AG09319 (cell line): ENCODE measurements at regions not wholly inside any gene's neighbourhood (a gene's known extent, or its start where the extent isn't known, plus 50 kb on each side); places are given as distances from the start of the nearest gene placed in this dataset.

ENCODE experiments used
- DNase-seq: peaks from one replicate; pipeline ENCODE4 v3.0.0-alpha.2; 2010; ENCODE audit warnings: low read depth; ENCODE audit errors: extremely low read depth
- TF ChIP-seq, protein P1 (sequence below): IDR thresholded peaks from 2 replicates; pipeline ENCODE4 v1.5.1; 2011; ENCODE audit warnings: low read depth, mild to moderate bottlenecking, inconsistent platforms, low read length, moderate library complexity

- DNase-seq, result no peak
- TF ChIP-seq, protein P1, sequence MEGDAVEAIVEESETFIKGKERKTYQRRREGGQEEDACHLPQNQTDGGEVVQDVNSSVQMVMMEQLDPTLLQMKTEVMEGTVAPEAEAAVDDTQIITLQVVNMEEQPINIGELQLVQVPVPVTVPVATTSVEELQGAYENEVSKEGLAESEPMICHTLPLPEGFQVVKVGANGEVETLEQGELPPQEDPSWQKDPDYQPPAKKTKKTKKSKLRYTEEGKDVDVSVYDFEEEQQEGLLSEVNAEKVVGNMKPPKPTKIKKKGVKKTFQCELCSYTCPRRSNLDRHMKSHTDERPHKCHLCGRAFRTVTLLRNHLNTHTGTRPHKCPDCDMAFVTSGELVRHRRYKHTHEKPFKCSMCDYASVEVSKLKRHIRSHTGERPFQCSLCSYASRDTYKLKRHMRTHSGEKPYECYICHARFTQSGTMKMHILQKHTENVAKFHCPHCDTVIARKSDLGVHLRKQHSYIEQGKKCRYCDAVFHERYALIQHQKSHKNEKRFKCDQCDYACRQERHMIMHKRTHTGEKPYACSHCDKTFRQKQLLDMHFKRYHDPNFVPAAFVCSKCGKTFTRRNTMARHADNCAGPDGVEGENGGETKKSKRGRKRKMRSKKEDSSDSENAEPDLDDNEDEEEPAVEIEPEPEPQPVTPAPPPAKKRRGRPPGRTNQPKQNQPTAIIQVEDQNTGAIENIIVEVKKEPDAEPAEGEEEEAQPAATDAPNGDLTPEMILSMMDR, result no peak
These were observed 73.5 kb upstream of the ZFP42 start for GRCh38 chr4:187921946-187922623.

- DNase-seq, result no peak
- TF ChIP-seq, protein P1, result no peak
These were observed 66.5 kb upstream of the ZFP42 start for GRCh38 chr4:187929024-187929423.

DNA sequence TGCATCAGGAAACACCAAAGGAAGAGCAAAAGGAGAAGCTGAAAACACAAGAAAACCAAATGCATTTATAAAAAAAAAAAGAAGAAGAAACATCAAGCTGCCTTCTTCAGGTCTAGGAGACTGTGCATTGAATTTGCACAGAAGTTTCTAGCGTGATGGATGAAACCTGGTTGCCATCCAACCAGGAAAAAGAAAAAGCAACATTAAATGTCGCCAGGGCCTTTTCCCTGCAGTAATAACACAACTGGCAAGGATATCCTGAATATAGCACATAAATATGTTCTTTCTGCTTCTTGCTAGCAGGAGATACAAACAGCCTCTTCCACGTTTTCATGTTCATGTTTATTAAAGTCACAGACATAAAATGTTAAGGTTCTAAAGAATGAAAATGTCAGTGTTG lies 60.8 kb upstream of the ZFP42 start:
- no peak for DNase-seq
- TF ChIP-seq, protein P1, result no peak

DNA sequence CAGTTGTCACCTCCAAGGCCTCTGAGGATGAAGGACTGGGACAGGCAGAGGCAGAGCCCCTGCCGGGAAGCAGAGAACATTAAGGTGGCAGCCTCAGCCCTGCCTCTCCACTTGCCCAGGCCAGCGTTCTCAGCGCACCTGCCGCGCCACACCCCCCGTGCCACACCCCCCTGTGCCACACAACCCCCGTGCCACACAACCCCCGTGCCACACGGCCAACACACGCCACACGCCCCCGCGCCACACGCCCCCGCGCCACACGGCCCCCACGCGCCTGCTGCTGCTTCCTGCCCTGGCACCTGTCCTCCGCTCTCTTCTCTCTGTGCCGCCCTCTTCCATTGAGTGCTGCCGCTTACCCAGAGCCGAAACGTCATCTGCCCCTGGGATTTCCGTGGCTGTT lies 58.0 kb upstream of the ZFP42 start:
- no peak for DNase-seq
- TF ChIP-seq, protein P1, result no peak

GRCh38 chr4:187940299-187940698 lies 55.3 kb upstream of the ZFP42 start:
- DNase-seq, result no peak
- TF ChIP-seq, protein P1, result no peak

DNA sequence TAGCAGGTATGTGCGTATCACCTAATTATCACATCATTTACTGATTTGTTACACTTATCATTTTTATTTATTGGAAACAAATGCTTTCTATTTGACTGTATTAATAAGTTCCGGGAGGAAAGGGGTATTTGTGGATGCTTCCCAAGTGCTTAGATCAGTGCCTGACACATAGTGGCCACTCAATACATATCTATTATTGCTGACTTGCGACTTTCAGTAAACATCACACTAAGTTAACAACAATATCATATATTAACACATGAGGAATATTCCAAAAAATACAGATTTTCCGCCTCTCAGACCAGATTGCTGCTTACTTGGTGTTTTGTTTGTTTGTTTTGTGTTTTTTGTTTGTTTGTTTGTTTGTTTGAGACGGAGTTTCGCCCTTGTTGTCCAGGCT lies 52.6 kb upstream of the ZFP42 start:
- TF ChIP-seq, protein P1, result no peak
- DNase-seq, result no peak

DNA sequence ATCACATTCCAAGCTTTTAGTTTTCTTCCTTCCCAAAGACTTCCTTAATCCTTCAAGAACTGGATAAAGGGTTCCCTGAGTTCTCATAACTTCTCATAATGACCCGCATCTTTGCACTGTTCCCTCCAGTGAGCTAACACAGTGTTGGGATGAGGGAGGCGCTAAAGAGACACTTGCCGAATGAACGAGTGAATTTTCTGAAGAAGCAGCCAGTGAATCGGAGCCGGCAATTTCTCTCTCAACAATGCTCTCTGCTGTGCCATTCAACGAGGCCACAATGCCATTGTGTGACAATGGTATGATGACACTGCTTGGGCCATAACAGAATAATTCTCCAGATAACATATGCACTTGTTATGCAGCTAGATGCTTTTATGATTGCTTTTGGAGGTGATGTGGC lies 51.4 kb upstream of the ZFP42 start:
- TF ChIP-seq, protein P1, result no peak
- no peak for DNase-seq
